MM.1S (cell line): ENCODE measurements at regions not wholly inside any gene's neighbourhood (a gene's known extent, or its start where the extent isn't known, plus 50 kb on each side); places are given as distances from the start of the nearest gene placed in this dataset.

ENCODE experiments used
- DNase-seq: peaks from one replicate; pipeline ENCODE4 v3.0.0-alpha.2; 2015
- H2AFZ ChIP-seq: fragments of 300-600 bp; sonication (generic); 2 replicates; pipeline ENCODE4 v1.6.0; 2016; ENCODE audit warnings: antibody characterized with exemption, low read length
- H3F3A ChIP-seq: fragments of 300-600 bp; sonication (generic); 2 replicates; pipeline ENCODE4 v1.6.1; 2016; ENCODE audit warnings: mild to moderate bottlenecking, antibody characterized with exemption, low read length, moderate library complexity, mixed read lengths; ENCODE audit not compliant: insufficient read depth
- H3K27ac ChIP-seq: fragments of 300-600 bp; sonication (generic); 2 replicates; pipeline ENCODE4 v1.5.1; 2016; ENCODE audit warnings: mild to moderate bottlenecking, low read length
- H3K27me3 ChIP-seq: fragments of 300-600 bp; sonication (generic); replicated peaks from 2 replicates; pipeline ENCODE4 v1.6.0; 2016; ENCODE audit warnings: low read length; ENCODE audit not compliant: insufficient read depth
- H3K36me3 ChIP-seq: fragments of 300-600 bp; sonication (generic); replicated peaks from 2 replicates; pipeline ENCODE4 v1.6.1; 2016; ENCODE audit warnings: mild to moderate bottlenecking, low read length, mixed read lengths; ENCODE audit not compliant: insufficient read depth
- H3K4me1 ChIP-seq: fragments of 300-600 bp; sonication (generic); 2 replicates; pipeline ENCODE4 v1.6.1; 2016; ENCODE audit warnings: low read length, mixed read lengths
- H3K4me2 ChIP-seq: fragments of 300-600 bp; sonication (generic); 2 replicates; pipeline ENCODE4 v1.6.0; 2016; ENCODE audit warnings: low read depth, low read length
- H3K4me3 ChIP-seq: fragments of 300-600 bp; sonication (generic); 2 replicates; pipeline ENCODE4 v1.5.1; 2016; ENCODE audit warnings: low read length, mixed read lengths
- H3K79me2 ChIP-seq: fragments of 300-600 bp; sonication (generic); 2 replicates; pipeline ENCODE4 v1.6.1; 2016; ENCODE audit warnings: mixed run types, low read length, mixed read lengths
- H3K9ac ChIP-seq: fragments of 300-600 bp; sonication (generic); 2 replicates; pipeline ENCODE4 v1.6.1; 2016; ENCODE audit warnings: low read length, mixed read lengths
- H3K9me2 ChIP-seq: fragments of 300-600 bp; sonication (generic); replicated peaks from 2 replicates; pipeline ENCODE4 v1.6.1; 2016; ENCODE audit warnings: mild to moderate bottlenecking, low read length, mixed read lengths; ENCODE audit not compliant: insufficient read depth
- H3K9me3 ChIP-seq: fragments of 300-600 bp; sonication (generic); replicated peaks from 2 replicates; pipeline ENCODE4 v1.6.1; 2016; ENCODE audit warnings: mild to moderate bottlenecking, low read length, mixed read lengths; ENCODE audit not compliant: insufficient read depth
- H4K20me1 ChIP-seq: fragments of 300-600 bp; sonication (generic); 2 replicates; pipeline ENCODE4 v1.6.1; 2016; ENCODE audit warnings: mild to moderate bottlenecking, low read length, moderate library complexity, mixed read lengths; ENCODE audit not compliant: insufficient read depth
- EZH2 ChIP-seq: fragments of 300-600 bp; sonication (generic); optimal IDR thresholded peaks from 2 replicates; pipeline ENCODE3; 2017; ENCODE audit warnings: low read depth, mild to moderate bottlenecking, antibody characterized with exemption, low read length, mixed read lengths
- EZH2phosphoT487 ChIP-seq: fragments of 300-600 bp; sonication (generic); IDR thresholded peaks from 2 replicates; pipeline ENCODE4 v1.6.1; 2018; ENCODE audit warnings: antibody characterized with exemption, low read length
- TF ChIP-seq, protein P1 (sequence below): fragments of 300-600 bp; sonication (generic); IDR thresholded peaks from 2 replicates; pipeline ENCODE4 v1.5.1; 2016; ENCODE audit warnings: antibody characterized with exemption, low read length, mixed read lengths

DNA sequence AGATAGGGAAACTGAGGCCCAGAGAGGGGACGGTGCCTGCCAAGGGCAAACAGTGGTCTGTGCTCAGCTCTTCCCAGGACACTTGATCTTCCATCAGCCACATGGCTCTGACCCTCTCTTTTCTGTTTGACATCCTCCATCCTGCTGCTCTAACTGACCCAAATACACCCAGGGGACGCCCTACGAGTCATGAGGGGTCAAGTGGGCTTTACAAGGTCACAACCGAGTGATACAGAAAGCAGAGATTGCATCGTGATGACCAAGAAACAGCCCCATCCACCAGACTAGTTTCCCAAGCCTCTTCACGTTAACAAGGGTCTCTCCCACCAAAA is 131.2 kb upstream of the UNC5B start:
- Histone ChIP-seq H3K27me3 (peaks cover 53% of the 10 kb centered on the region; the same call in 1 of the 2 replicates), H3K4me3 (no peak overlapping the region), H3K4me2 (no peak overlapping the region), H3K36me3 (no peaks in the 10 kb centered on the region), H3K9me3 (no peaks in the 10 kb centered on the region), H3K4me1 (no peaks in the 10 kb centered on the region), H3K27ac (no peak overlapping the region), H4K20me1 (no peaks in the 10 kb centered on the region), H3K79me2 (no peaks in the 10 kb centered on the region), H2AFZ (no peak overlapping the region), H3K9me2 (no peaks in the 10 kb centered on the region), H3K9ac (no peak overlapping the region), H3F3A (no peaks in the 10 kb centered on the region)
- TF ChIP-seq EZH2phosphoT487 (no peak), EZH2 (no peak)
- TF ChIP-seq, protein P1, sequence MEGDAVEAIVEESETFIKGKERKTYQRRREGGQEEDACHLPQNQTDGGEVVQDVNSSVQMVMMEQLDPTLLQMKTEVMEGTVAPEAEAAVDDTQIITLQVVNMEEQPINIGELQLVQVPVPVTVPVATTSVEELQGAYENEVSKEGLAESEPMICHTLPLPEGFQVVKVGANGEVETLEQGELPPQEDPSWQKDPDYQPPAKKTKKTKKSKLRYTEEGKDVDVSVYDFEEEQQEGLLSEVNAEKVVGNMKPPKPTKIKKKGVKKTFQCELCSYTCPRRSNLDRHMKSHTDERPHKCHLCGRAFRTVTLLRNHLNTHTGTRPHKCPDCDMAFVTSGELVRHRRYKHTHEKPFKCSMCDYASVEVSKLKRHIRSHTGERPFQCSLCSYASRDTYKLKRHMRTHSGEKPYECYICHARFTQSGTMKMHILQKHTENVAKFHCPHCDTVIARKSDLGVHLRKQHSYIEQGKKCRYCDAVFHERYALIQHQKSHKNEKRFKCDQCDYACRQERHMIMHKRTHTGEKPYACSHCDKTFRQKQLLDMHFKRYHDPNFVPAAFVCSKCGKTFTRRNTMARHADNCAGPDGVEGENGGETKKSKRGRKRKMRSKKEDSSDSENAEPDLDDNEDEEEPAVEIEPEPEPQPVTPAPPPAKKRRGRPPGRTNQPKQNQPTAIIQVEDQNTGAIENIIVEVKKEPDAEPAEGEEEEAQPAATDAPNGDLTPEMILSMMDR, result no peak
- no peak for DNase-seq

DNA sequence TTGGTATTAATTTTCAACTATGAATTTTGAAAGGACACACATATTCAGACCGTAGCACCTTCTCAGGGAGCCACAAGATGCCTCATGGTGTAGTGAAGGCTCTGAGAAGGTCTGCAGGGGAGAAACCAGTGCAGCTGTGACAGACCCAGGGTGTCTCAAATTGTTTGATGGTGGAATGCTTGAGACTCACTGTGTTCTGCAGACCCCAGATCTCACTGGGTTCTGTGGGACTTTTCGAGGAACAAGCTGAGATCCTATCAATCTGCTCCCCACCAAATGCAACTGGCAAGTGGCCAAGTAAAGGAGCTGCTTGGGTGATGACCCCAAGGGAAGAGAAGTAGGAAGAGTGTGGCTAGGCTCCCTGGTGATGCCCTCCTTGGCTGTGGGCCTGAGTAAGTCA is 130.5 kb upstream of the UNC5B start:
- H2AFZ ChIP-seq, result no peak overlapping the region
- H3K4me2 ChIP-seq, result no peak overlapping the region
- no peaks in the 10 kb centered on the region for H3K9me2 ChIP-seq
- H3K27me3 ChIP-seq, result peaks cover 45% of the 10 kb centered on the region; the same call in 1 of the 2 replicates
- H3K4me3 ChIP-seq, result no peak overlapping the region
- no peaks in the 10 kb centered on the region for H4K20me1 ChIP-seq
- TF ChIP-seq EZH2phosphoT487, result no peak
- no peak for TF ChIP-seq EZH2
- TF ChIP-seq, protein P1, result no peak
- no peak overlapping the region for H3K27ac ChIP-seq
- H3F3A ChIP-seq, result no peaks in the 10 kb centered on the region
- H3K9me3 ChIP-seq, result no peaks in the 10 kb centered on the region
- H3K9ac ChIP-seq, result no peak overlapping the region
- H3K36me3 ChIP-seq, result no peaks in the 10 kb centered on the region
- no peaks in the 10 kb centered on the region for H3K4me1 ChIP-seq
- no peaks in the 10 kb centered on the region for H3K79me2 ChIP-seq
- no peak for DNase-seq

DNA sequence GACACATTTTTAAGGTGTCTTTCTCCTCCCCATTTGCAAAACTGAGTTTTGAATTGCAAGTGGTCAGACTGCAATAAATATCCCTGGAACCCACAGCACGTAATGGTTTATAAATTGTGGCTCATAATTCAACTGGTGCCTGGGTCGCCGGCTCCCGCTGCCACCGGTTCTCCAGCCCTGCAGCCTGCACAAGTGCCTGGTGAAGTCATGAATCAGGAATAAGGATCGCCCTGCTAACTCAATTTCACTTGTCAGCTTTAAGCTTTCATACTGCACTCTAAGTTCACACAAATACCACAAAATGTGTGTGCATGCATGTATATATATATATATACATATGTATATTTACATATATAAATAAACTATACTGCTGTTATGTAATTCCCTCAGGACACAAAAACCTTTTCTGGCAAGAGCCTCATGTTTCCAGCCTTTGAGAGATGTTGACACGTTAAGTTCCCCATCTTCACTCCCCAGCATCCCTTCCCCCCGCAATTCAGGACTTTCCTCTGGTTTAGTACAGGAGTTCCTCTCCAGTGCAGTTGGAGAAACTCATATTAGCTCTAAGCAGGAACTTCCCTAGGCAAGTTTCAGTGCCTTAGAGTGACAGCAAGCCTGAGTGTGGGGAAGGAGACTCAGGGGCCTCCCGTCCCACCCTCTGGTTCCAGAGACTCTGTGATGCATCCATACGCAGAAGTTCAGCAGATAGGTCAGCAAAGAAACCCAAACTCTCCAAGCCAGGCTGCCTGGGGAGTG is 129.2 kb upstream of the UNC5B start:
- H3K27ac ChIP-seq, result no peak overlapping the region
- H3F3A ChIP-seq, result no peaks in the 10 kb centered on the region
- H3K79me2 ChIP-seq, result no peaks in the 10 kb centered on the region
- H3K9me2 ChIP-seq, result no peaks in the 10 kb centered on the region
- no peak overlapping the region for H3K9ac ChIP-seq
- H3K27me3 ChIP-seq, result peaks cover 33% of the 10 kb centered on the region; the same call in 1 of the 2 replicates
- no peaks in the 10 kb centered on the region for H3K36me3 ChIP-seq
- no peaks in the 10 kb centered on the region for H3K4me1 ChIP-seq
- TF ChIP-seq EZH2phosphoT487 (no peak), EZH2 (no peak)
- TF ChIP-seq, protein P1, result no peak
- no peak overlapping the region for H3K4me2 ChIP-seq
- no peak for DNase-seq
- no peak overlapping the region for H2AFZ ChIP-seq
- no peaks in the 10 kb centered on the region for H3K9me3 ChIP-seq
- no peaks in the 10 kb centered on the region for H4K20me1 ChIP-seq
- no peak overlapping the region for H3K4me3 ChIP-seq
